ENCODE measurements at regions not wholly inside any gene's neighbourhood (a gene's known extent, or its start where the extent isn't known, plus 50 kb on each side); places are given as distances from the start of the nearest gene placed in this dataset.
"Not testable (repeated sequence)": the region's sequence is repeated elsewhere in the genome, so short reads cannot be mapped to it uniquely, and the experiment has no call there.

- not testable (repeated sequence) for DNase-seq (ENCODE audit: low read depth)
Measured at GRCh38 chr7:96829121-96829520, 119.5 kb upstream of the SEM1 start.

- DNase-seq (ENCODE audit: low read depth): no peak
Measured at GRCh38 chr7:96831446-96831845, 121.8 kb upstream of the SEM1 start.

GRCh38 chr7:96832092-96832662, 122.5 kb upstream of the SEM1 start:
- DNase-seq (ENCODE audit: low read depth): no peak

GRCh38 chr7:96833676-96834453, 124.2 kb upstream of the SEM1 start:
- no peak for DNase-seq (ENCODE audit: low read depth)

GRCh38 chr7:96836456-96836855, 126.8 kb upstream of the SEM1 start:
- no peak for DNase-seq (ENCODE audit: low read depth)

GRCh38 chr7:96837593-96837992, 127.9 kb upstream of the SEM1 start:
- no peak for DNase-seq (ENCODE audit: low read depth)

- no peak for DNase-seq (ENCODE audit: low read depth)
Measured at GRCh38 chr7:96838481-96838880, 128.8 kb upstream of the SEM1 start.

GRCh38 chr7:96855139-96855538, 145.5 kb upstream of the SEM1 start:
- no peak for DNase-seq (ENCODE audit: low read depth)

GRCh38 chr7:96855691-96856090, 146.0 kb upstream of the SEM1 start:
- DNase-seq (ENCODE audit: low read depth): no peak

GRCh38 chr7:96869538-96869937, 135.8 kb upstream of the DLX6 start:
- DNase-seq (ENCODE audit: low read depth): no peak

GRCh38 chr7:96870185-96870584, 135.2 kb upstream of the DLX6 start:
- DNase-seq (ENCODE audit: low read depth): no peak

- DNase-seq (ENCODE audit: low read depth): no peak
Measured at GRCh38 chr7:96870934-96871333, 134.4 kb upstream of the DLX6 start.

GRCh38 chr7:96887426-96887825, 117.9 kb upstream of the DLX6 start:
- DNase-seq (ENCODE audit: low read depth): peak; percentile 51

- no peak for DNase-seq (ENCODE audit: low read depth)
Measured at GRCh38 chr7:96899108-96899507, 106.2 kb upstream of the DLX6 start.

GRCh38 chr7:96901822-96902445, 103.4 kb upstream of the DLX6 start:
- DNase-seq (ENCODE audit: low read depth): no peak

GRCh38 chr7:96903906-96904305, 101.4 kb upstream of the DLX6 start:
- no peak for DNase-seq (ENCODE audit: low read depth)

GRCh38 chr7:96910486-96910885, 94.9 kb upstream of the DLX6 start:
- peak; percentile 20 for DNase-seq (ENCODE audit: low read depth)

GRCh38 chr7:96915029-96915428, 90.3 kb upstream of the DLX6 start:
- DNase-seq (ENCODE audit: low read depth): no peak

GRCh38 chr7:96920064-96920463, 85.3 kb upstream of the DLX6 start:
- DNase-seq (ENCODE audit: low read depth): no peak

- no peak for DNase-seq (ENCODE audit: low read depth)
Measured at GRCh38 chr7:96920713-96921112, 84.6 kb upstream of the DLX6 start.

GRCh38 chr7:96921231-96921630, 84.1 kb upstream of the DLX6 start:
- DNase-seq (ENCODE audit: low read depth): no peak

- DNase-seq (ENCODE audit: low read depth): no peak
Measured at GRCh38 chr7:96921771-96922170, 83.6 kb upstream of the DLX6 start.

- not testable (repeated sequence) for DNase-seq (ENCODE audit: low read depth)
Measured at GRCh38 chr7:96923345-96923744, 82.0 kb upstream of the DLX6 start.

Measured in HS-5 (cell line).